ENCODE measurements at regions not wholly inside any gene's neighbourhood (a gene's known extent, or its start where the extent isn't known, plus 50 kb on each side); places are given as distances from the start of the nearest gene placed in this dataset.

DNA sequence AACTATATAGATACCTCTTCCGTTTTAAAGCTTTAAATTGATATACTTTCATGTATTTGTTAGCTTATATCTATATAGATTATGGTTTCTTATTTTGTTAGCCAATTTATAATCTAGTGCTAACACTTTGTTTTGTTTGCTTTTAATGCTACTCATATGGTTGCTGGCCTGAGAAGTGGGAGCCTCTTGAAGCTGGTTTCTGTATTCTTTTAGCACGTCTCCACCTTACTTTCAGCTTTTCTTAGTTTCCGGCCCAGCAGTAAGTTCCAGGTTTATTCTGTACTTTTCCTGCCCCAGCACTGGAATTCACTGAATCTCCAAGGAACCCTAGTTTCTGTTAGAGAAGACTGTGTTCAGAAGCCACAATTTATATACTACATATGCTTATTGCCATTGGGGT is 458.9 kb downstream of the PRR16 start:
- DNase-seq = no peak
- Histone ChIP-seq H3K27ac (replicated peaks) (no peak overlapping the region), H3K36me3 (no peaks in the 10 kb centered on the region), H3K4me3 (no peak overlapping the region), H3K27me3 (ENCODE audit: low read depth) (no peaks in the 10 kb centered on the region), H3K9me3 (replicated peaks) (no peaks in the 10 kb centered on the region), H3K4me1 (no peaks in the 10 kb centered on the region)
- TF ChIP-seq, protein P1, sequence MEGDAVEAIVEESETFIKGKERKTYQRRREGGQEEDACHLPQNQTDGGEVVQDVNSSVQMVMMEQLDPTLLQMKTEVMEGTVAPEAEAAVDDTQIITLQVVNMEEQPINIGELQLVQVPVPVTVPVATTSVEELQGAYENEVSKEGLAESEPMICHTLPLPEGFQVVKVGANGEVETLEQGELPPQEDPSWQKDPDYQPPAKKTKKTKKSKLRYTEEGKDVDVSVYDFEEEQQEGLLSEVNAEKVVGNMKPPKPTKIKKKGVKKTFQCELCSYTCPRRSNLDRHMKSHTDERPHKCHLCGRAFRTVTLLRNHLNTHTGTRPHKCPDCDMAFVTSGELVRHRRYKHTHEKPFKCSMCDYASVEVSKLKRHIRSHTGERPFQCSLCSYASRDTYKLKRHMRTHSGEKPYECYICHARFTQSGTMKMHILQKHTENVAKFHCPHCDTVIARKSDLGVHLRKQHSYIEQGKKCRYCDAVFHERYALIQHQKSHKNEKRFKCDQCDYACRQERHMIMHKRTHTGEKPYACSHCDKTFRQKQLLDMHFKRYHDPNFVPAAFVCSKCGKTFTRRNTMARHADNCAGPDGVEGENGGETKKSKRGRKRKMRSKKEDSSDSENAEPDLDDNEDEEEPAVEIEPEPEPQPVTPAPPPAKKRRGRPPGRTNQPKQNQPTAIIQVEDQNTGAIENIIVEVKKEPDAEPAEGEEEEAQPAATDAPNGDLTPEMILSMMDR (IDR thresholded peaks at IDR 0.05; ENCODE audit: borderline replicate concordance) = no peak
- intact Hi-C loops (cut with micrococcal nuclease) = no loop called here

DNA sequence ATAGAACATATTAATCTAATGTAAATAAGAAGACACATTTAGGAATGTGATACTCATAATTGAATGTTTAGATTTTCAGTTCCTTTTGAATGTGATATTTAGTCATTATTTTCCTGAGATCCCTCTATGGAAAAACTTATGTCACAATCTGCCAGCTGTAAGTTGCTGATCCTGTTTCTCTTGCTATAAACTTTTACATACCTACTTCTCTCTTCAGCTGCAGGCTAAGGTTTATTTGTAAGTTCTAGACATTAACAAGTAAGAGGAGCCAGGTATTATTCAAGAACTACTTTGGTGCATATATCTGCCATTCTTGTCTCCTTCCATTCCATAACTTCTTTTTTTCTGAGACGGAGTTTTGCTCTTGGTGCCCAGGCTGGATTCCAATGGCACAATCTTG is 462.4 kb downstream of the PRR16 start:
- H3K27ac ChIP-seq (replicated peaks) = no peak overlapping the region
- intact Hi-C loops (cut with micrococcal nuclease) = no loop called here
- TF ChIP-seq, protein P1 (IDR thresholded peaks at IDR 0.05; ENCODE audit: borderline replicate concordance) = no peak
- H3K4me1 ChIP-seq = no peaks in the 10 kb centered on the region
- DNase-seq = no peak
- no peaks in the 10 kb centered on the region for H3K9me3 ChIP-seq (replicated peaks)
- H3K36me3 ChIP-seq = no peaks in the 10 kb centered on the region
- no peaks in the 10 kb centered on the region for H3K27me3 ChIP-seq (ENCODE audit: low read depth)
- no peak overlapping the region for H3K4me3 ChIP-seq

DNA sequence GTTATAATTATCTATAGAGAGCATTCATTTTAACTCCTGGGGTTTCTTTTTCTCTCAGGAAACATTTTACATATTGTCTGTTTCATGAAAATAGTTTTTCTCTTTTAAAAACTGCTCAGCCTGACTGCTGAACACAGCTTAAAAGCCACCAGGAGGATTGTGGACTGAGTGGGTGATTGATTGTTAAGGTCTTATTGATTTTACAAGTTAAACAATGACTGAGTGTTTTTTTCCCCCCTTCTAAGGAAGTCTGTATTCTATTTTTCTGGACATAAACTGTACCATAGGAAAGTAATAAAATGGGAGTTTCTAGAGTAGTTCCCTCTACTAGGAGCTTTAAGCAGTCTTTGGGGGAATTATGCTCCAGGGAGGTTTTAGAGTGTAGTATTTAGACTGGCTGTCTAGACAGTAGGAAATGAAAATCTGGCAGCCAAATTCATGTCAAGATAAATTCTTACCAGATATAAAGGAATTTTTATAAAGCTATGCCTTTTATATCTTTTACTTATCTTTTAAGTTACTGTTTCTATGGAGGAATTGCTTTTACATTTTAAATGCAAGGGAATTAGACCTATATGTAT is 463.9 kb downstream of the PRR16 start:
- no peak for DNase-seq

GRCh38 chr5:120932480-120932879 is 468.4 kb downstream of the PRR16 start:
- intact Hi-C loops (cut with micrococcal nuclease) = no loop called here
- H3K27me3 ChIP-seq (ENCODE audit: low read depth) = no peaks in the 10 kb centered on the region
- H3K9me3 ChIP-seq (replicated peaks) = no peaks in the 10 kb centered on the region
- no peak for DNase-seq
- H3K4me3 ChIP-seq = no peak overlapping the region
- no peaks in the 10 kb centered on the region for H3K36me3 ChIP-seq
- no peak overlapping the region for H3K27ac ChIP-seq (replicated peaks)
- no peaks in the 10 kb centered on the region for H3K4me1 ChIP-seq
- TF ChIP-seq, protein P1 (IDR thresholded peaks at IDR 0.05; ENCODE audit: borderline replicate concordance) = no peak

More for the DNA sequence above, 463.9 kb downstream of the PRR16 start:
- Histone ChIP-seq H3K27me3 (ENCODE audit: low read depth) (no peaks in the 10 kb centered on the region), H3K4me3 (no peak overlapping the region), H3K9me3 (replicated peaks) (no peaks in the 10 kb centered on the region), H3K4me1 (no peaks in the 10 kb centered on the region), H3K27ac (replicated peaks) (no peak overlapping the region), H3K36me3 (no peaks in the 10 kb centered on the region)
- TF ChIP-seq, protein P1 (IDR thresholded peaks at IDR 0.05; ENCODE audit: borderline replicate concordance) = no peak
- intact Hi-C loops (cut with micrococcal nuclease) = no loop called here

DNA sequence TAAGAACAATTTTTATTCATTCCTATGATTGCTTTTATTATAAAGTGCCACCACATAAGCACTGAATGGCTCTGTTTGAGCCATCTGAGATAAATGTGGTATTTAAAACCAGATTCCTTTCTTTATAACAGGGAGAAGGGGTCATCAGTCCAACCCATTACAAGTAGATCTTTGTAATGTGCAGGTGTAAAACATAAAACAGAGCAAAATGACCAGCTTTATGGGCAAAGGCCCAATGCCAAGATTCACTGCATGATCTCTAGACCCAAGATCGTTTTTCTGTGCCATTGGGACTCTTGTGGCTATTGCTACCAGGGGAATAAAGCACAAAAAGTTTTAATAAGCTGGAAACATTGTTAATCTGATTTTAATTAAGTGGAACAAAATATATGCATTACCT is 469.9 kb downstream of the PRR16 start:
- Histone ChIP-seq H3K9me3 (replicated peaks) (no peaks in the 10 kb centered on the region), H3K4me1 (no peaks in the 10 kb centered on the region), H3K36me3 (no peaks in the 10 kb centered on the region), H3K27me3 (ENCODE audit: low read depth) (no peaks in the 10 kb centered on the region), H3K4me3 (no peak overlapping the region), H3K27ac (replicated peaks) (no peak overlapping the region)
- TF ChIP-seq, protein P1 (IDR thresholded peaks at IDR 0.05; ENCODE audit: borderline replicate concordance) = no peak
- intact Hi-C loops (cut with micrococcal nuclease) = no loop called here
- DNase-seq = no peak

Measured in left ventricle myocardium inferior (tissue), 1 donor.